Right cardiac atrium (tissue), 5 donors: ENCODE measurements at regions not wholly inside any gene's neighbourhood (a gene's known extent, or its start where the extent isn't known, plus 50 kb on each side); places are given as distances from the start of the nearest gene placed in this dataset.
"Not testable (repeated sequence)": the region's sequence is repeated elsewhere in the genome, so short reads cannot be mapped to it uniquely, and the experiment has no call there.

Experiments used
- ATAC-seq, 2 donors: fragments of 200-7000 bp; cut with Tn5 transposase; one replicate each; pipeline versions ENCODE4 v1.8.0 to v1.9.1; 2020; ENCODE audit warnings: moderate library complexity in 2 of 2, mild to moderate bottlenecking in 1 of 2
- DNase-seq, 3 donors: peaks; one replicate each; pipeline ENCODE4 v3.0.0-alpha.2; 2020
- H3K27ac ChIP-seq: one replicate; pipeline ENCODE4 v1.5.1; 2013; ENCODE audit warnings: mild to moderate bottlenecking, low read length, control low read depth, moderate library complexity
- H3K27me3 ChIP-seq: one replicate; pipeline ENCODE4 v1.6.1; 2013; ENCODE audit not compliant: control insufficient read depth, insufficient read depth
- H3K4me1 ChIP-seq: one replicate; pipeline ENCODE4 v1.6.1; 2013; ENCODE audit warnings: low read length; ENCODE audit not compliant: control insufficient read depth, insufficient read depth
- H3K4me3 ChIP-seq: one replicate; pipeline ENCODE4 v1.5.1; 2013; ENCODE audit warnings: low read length, control low read depth
- H3K9me3 ChIP-seq: one replicate; pipeline ENCODE4 v1.6.1; 2013; ENCODE audit warnings: low read length; ENCODE audit not compliant: control insufficient read depth
- WGBS: extraction: QIAGEN DNeasy Blood & Tissue Kit; methylation state at CpG from one replicate; pipeline ENCODE4 v1.1.7; 2013; 5-methylcytosine and 5-hydroxymethylcytosine counted together
- intact Hi-C, 4 donors: fragments of 100-400 bp; cut with DNase I; formaldehyde crosslinking; loops; one replicate each; pipeline versions ENCODE4 v1.11.0 to v1.14.0; 2022 to 2023
- donor health status: healthy with polysubstance abuse.
- donor health status: DM: no; HTN: yes; CAD: no.
- donor health status: DM: no; HTN: no; CAD: no.
- donor health status: DM: no; HTN: yes; CAD: no; lungs with severe emphysema.
- donor health status: DM: yes; HTN: yes; CAD: no.

GRCh38 chr16:52751035-52751434 is 204.1 kb upstream of the TOX3 start:
- Histone ChIP-seq H3K9me3 (no peaks in the 10 kb centered on the region), H3K4me1 (no peaks in the 10 kb centered on the region), H3K4me3 (no peak overlapping the region), H3K27me3 (no peaks in the 10 kb centered on the region), H3K27ac (no peak overlapping the region)
- intact Hi-C loops: no loop called here
- DNase-seq (no peak), ATAC-seq (no peak)

DNA sequence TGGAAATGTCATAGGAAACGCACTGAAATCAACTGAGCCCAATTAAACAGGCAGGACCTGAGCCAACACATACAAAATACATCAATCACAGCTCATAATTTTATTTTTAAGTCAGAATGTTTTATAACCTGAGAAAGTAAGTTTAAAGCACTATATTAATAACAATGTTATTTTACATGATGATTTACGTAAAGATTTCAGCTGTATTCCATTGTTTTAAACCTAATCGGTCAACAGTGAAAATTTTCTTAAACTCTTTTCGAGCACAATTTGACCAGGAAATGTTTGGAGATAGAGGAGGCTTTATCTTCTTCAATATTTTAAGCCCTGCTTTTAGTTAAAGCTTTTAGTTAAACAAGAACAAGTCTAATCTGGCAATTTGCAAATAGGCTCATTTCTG is 201.8 kb upstream of the TOX3 start:
- 58% methylated on average over 4 of the region's 4 CpGs for WGBS
- intact Hi-C loops: no loop called here
- Histone ChIP-seq H3K4me1 (no peaks in the 10 kb centered on the region), H3K4me3 (no peak overlapping the region), H3K9me3 (no peaks in the 10 kb centered on the region), H3K27me3 (no peaks in the 10 kb centered on the region), H3K27ac (no peak overlapping the region)
- ATAC-seq: no peak
- DNase-seq: no peak

DNA sequence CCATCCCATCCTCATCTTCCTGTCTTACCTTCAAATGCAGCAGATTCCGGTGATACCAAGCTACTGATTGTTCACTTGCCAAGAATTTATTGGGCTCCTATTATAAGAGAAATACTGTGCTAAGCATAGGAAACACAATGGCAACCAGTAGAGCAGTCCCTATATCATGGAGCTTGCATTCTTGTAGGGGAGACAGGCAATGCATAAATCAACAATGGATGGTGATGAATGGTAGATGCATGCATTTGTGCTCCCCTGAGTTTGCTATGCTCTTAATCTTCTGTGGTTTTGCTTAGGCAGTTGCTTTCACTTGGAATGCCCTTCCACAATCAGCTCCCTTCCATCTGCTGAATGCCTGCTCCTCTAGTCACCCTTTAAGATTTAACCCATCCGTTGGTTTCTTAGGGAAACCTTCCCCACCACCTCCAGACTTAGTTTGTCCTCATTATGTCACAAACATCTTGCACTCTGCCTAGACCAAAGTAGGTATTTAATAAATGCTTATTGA is 200.2 kb upstream of the TOX3 start:
- Histone ChIP-seq H3K4me1 (no peaks in the 10 kb centered on the region), H3K27ac (no peak overlapping the region), H3K27me3 (no peaks in the 10 kb centered on the region), H3K9me3 (no peaks in the 10 kb centered on the region), H3K4me3 (no peak overlapping the region)
- DNase-seq: no peak
- no peak for ATAC-seq
- WGBS: 80% methylated on average over 2 of the region's 2 CpGs
- intact Hi-C loops: no loop called here

DNA sequence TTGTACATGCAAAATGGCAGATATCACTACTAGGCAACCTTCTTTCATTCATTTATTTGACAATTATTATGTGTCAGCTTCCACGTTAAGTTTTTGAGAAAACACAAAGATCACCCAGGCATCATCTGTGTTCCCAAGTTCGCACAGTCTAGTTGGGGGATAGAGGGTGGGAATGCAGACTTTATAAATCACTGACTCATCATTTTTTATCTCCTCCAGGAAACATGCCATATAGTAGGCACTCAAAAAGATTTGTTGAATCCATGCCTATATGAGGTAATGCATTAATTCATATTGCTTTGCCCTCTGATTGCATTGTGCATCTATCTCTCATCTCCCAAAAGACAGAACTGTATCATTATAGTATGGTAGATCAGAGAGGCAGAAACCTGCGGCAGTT is 196.8 kb upstream of the TOX3 start:
- DNase-seq (no peak), ATAC-seq (no peak)
- Histone ChIP-seq H3K27ac (no peak overlapping the region), H3K9me3 (no peaks in the 10 kb centered on the region), H3K27me3 (no peaks in the 10 kb centered on the region), H3K4me3 (no peak overlapping the region), H3K4me1 (no peaks in the 10 kb centered on the region)
- intact Hi-C loops: no loop called here
- WGBS: 87% methylated on average over 3 of the region's 3 CpGs

DNA sequence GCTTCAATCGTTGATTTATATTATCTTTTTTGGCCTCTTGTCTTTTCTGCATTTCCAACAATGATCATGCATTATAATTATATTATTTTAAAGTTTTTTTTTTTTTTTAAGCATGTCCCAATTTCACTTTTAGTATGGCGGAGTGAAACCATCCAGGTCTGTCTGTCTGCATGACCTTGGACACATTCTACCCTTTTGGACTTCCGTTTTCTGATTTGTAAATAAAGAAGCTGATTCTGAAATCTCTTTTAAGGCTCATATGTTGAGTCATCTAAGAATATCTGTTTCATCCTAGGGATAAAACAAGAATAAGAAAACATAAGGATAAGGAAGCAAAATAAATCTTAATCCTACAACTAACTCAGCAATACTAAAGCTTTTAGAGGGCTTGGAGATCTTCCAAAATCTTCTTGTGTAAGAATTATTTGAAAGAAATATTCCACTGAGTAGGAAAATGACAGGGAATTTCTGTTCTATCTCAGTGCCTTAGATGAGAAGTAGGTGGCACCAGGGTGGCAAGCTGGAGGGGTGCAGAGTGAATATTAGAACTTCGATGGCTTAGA is 195.7 kb upstream of the TOX3 start:
- no peak for DNase-seq
- intact Hi-C loops: no loop called here

GRCh38 chr16:52742052-52742451 is 195.1 kb upstream of the TOX3 start:
- intact Hi-C loops: no loop called here
- H3K9me3 ChIP-seq: no peaks in the 10 kb centered on the region
- H3K27ac ChIP-seq: no peak overlapping the region
- no peaks in the 10 kb centered on the region for H3K4me1 ChIP-seq
- DNase-seq (no peak), ATAC-seq (no peak)
- WGBS: 86% methylated on average over 8 of the region's 8 CpGs
- H3K27me3 ChIP-seq: no peaks in the 10 kb centered on the region
- H3K4me3 ChIP-seq: no peak overlapping the region

More for the DNA sequence above, 195.7 kb upstream of the TOX3 start:
- Histone ChIP-seq H3K27ac (no peak overlapping the region), H3K4me1 (no peaks in the 10 kb centered on the region), H3K4me3 (no peak overlapping the region), H3K27me3 (no peaks in the 10 kb centered on the region), H3K9me3 (no peaks in the 10 kb centered on the region)
- 75% methylated on average over 4 of the region's 4 CpGs for WGBS
- no peak for ATAC-seq

GRCh38 chr16:52741351-52741750 is 194.4 kb upstream of the TOX3 start:
- no peaks in the 10 kb centered on the region for H3K9me3 ChIP-seq
- no peak overlapping the region for H3K27ac ChIP-seq
- H3K4me3 ChIP-seq: no peak overlapping the region
- H3K27me3 ChIP-seq: no peaks in the 10 kb centered on the region
- DNase-seq: no peak
- no peak for ATAC-seq
- 33% methylated on average over 7 of the region's 7 CpGs for WGBS
- intact Hi-C loops: no loop called here
- no peaks in the 10 kb centered on the region for H3K4me1 ChIP-seq

DNA sequence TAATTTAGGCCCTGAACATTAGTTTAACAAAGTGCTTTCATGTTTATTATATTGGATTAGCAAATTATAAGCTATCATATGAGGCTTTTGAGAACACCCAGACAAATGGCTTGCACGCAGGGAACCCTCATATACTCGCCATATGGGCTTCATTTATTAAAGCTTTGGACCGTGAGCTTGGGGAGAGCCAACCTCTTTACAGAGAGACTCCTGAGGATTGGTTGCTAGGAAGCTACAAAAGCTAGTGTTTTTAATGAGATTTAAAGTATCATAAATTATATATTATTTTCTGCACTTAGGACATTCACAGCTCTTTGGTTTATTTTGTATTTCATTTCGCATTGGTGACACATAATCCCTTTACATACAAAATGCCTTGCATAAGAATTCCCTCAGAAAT is 193.8 kb upstream of the TOX3 start:
- intact Hi-C loops: no loop called here
- WGBS: 80% methylated on average over 4 of the region's 4 CpGs
- DNase-seq: no peak

DNA sequence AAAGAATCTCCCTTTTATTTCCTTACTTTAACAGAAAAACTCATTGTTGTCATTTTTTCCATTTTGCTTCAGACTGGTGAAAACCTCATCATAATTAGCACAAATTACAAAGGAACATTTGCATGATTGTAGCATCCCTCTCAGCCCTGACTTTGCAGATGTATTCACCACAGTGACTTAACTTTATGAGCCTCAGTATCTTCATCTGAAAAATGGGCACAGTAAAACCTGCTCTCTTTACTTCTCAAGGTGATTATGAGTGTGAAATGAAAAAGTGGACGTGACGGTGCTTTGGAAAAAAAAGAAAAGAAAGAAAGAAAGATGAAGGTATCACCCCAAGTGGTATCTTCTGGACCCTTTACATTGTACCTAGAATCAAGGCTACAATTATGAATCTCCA is 193.4 kb upstream of the TOX3 start:
- Histone ChIP-seq H3K27me3 (no peaks in the 10 kb centered on the region), H3K9me3 (no peaks in the 10 kb centered on the region), H3K4me1 (no peaks in the 10 kb centered on the region), H3K4me3 (no peak overlapping the region), H3K27ac (no peak overlapping the region)
- ATAC-seq (no peak), DNase-seq (no peak)
- intact Hi-C loops: no loop called here
- WGBS: 83% methylated on average over 2 of the region's 2 CpGs

More for the DNA sequence above, 193.8 kb upstream of the TOX3 start:
- Histone ChIP-seq H3K4me3 (no peak overlapping the region), H3K27ac (no peak overlapping the region), H3K4me1 (no peaks in the 10 kb centered on the region), H3K9me3 (no peaks in the 10 kb centered on the region), H3K27me3 (no peaks in the 10 kb centered on the region)
- ATAC-seq: no peak

GRCh38 chr16:52738992-52739391 is 192.0 kb upstream of the TOX3 start:
- H3K27ac ChIP-seq, H3K4me1 ChIP-seq, intact Hi-C loops, ATAC-seq, H3K4me3 ChIP-seq, H3K9me3 ChIP-seq, DNase-seq, H3K27me3 ChIP-seq: not testable (repeated sequence)
- 90% methylated on average over 2 of the region's 2 CpGs for WGBS

GRCh38 chr16:52731219-52731875 is 184.4 kb upstream of the TOX3 start:
- Histone ChIP-seq H3K27me3 (no peaks in the 10 kb centered on the region), H3K4me1 (no peaks in the 10 kb centered on the region), H3K27ac (no peak overlapping the region), H3K4me3 (no peak overlapping the region), H3K9me3 (no peaks in the 10 kb centered on the region)
- WGBS: 91% methylated on average over 24 of the region's 24 CpGs
- no peak for ATAC-seq
- intact Hi-C loops: no loop called here
- peak in 2 of 3 donors; percentile 37 to 54 for DNase-seq

GRCh38 chr16:52729731-52730130 is 182.8 kb upstream of the TOX3 start:
- no peak for DNase-seq

More at GRCh38 chr16:52729731-52730130, 182.8 kb upstream of the TOX3 start:
- WGBS: 92% methylated on average over 7 of the region's 7 CpGs
- Histone ChIP-seq H3K9me3 (no peaks in the 10 kb centered on the region), H3K4me3 (no peak overlapping the region), H3K27me3 (no peaks in the 10 kb centered on the region), H3K4me1 (no peaks in the 10 kb centered on the region), H3K27ac (no peak overlapping the region)
- no peak for ATAC-seq
- intact Hi-C loops: no loop called here
